ENCODE measurements at regions not wholly inside any gene's neighbourhood (a gene's known extent, or its start where the extent isn't known, plus 50 kb on each side); places are given as distances from the start of the nearest gene placed in this dataset.

GRCh38 chr5:143576711-143577484 lies 173.4 kb upstream of the NR3C1 start:
- peaks cover 0 to 2% of the 10 kb centered on the region in 2 donors for H3K36me3 Mint-ChIP-seq
- ATAC-seq (replicated peaks) (no peak), DNase-seq (no peak)
- no peak overlapping the region for H3K27ac Mint-ChIP-seq
- H3K4me1 Mint-ChIP-seq = peaks cover 23 to 29% of the 10 kb centered on the region in 2 donors
- peaks cover 0 to 5% of the 10 kb centered on the region in 2 donors for H3K27me3 Mint-ChIP-seq
- peaks cover 3 to 5% of the 10 kb centered on the region in 2 donors for H3K9me3 Mint-ChIP-seq
- no peak overlapping the region for H3K4me3 Mint-ChIP-seq

- Mint-ChIP-seq H3K4me3 (no peak overlapping the region), H3K36me3 (peaks cover 0 to 2% of the 10 kb centered on the region in 2 donors), H3K27ac (no peak overlapping the region), H3K9me3 (peaks cover 3 to 5% of the 10 kb centered on the region in 2 donors), H3K4me1 (peaks cover 14 to 33% of the 10 kb centered on the region in 2 donors), H3K27me3 (peaks cover 0 to 5% of the 10 kb centered on the region in 2 donors)
- no peak for DNase-seq
- ATAC-seq (replicated peaks) = peak; percentile 36 to 67
These were observed 171.8 kb upstream of the NR3C1 start for GRCh38 chr5:143575286-143575685.

- Mint-ChIP-seq H3K4me3 (no peak overlapping the region), H3K27me3 (peaks cover 0 to 5% of the 10 kb centered on the region in 2 donors), H3K36me3 (no peaks in the 10 kb centered on the region), H3K27ac (no peak overlapping the region), H3K9me3 (peaks cover 0 to 5% of the 10 kb centered on the region in 2 donors), H3K4me1 (peaks cover 17 to 40% of the 10 kb centered on the region in 2 donors)
- no peak for DNase-seq
- ATAC-seq (replicated peaks) = no peak
These were observed 170.8 kb upstream of the NR3C1 start for GRCh38 chr5:143574236-143574635.

GRCh38 chr5:143573568-143574170 lies 170.2 kb upstream of the NR3C1 start:
- Mint-ChIP-seq H3K4me1 (peaks cover 17 to 40% of the 10 kb centered on the region in 2 donors), H3K27ac (no peak overlapping the region), H3K36me3 (no peaks in the 10 kb centered on the region), H3K9me3 (peaks cover 0 to 5% of the 10 kb centered on the region in 2 donors), H3K27me3 (peaks cover 0 to 9% of the 10 kb centered on the region in 2 donors), H3K4me3 (no peak overlapping the region)
- ATAC-seq (replicated peaks) (peak; percentile 75 to 82), DNase-seq (no peak)

- DNase-seq (no peak), ATAC-seq (replicated peaks) (no peak)
- Mint-ChIP-seq H3K4me3 (no peak overlapping the region), H3K36me3 (no peaks in the 10 kb centered on the region), H3K4me1 (peaks cover 17 to 40% of the 10 kb centered on the region in 2 donors), H3K27ac (no peak overlapping the region), H3K27me3 (peaks cover 0 to 11% of the 10 kb centered on the region in 2 donors), H3K9me3 (peaks cover 0 to 5% of the 10 kb centered on the region in 2 donors)
These were observed 169.2 kb upstream of the NR3C1 start for GRCh38 chr5:143572671-143573070.

GRCh38 chr5:143571642-143572624 lies 168.4 kb upstream of the NR3C1 start:
- ATAC-seq (replicated peaks) = no peak
- DNase-seq = no peak
- no peak overlapping the region for H3K27ac Mint-ChIP-seq
- H3K4me3 Mint-ChIP-seq = no peak overlapping the region
- no peaks in the 10 kb centered on the region for H3K36me3 Mint-ChIP-seq
- peaks cover 17 to 40% of the 10 kb centered on the region in 2 donors for H3K4me1 Mint-ChIP-seq
- peaks cover 0 to 5% of the 10 kb centered on the region in 2 donors for H3K9me3 Mint-ChIP-seq
- peaks cover 0 to 11% of the 10 kb centered on the region in 2 donors for H3K27me3 Mint-ChIP-seq

GRCh38 chr5:143570989-143571388 lies 167.5 kb upstream of the NR3C1 start:
- ATAC-seq (replicated peaks) (no peak), DNase-seq (no peak)
- H3K4me1 Mint-ChIP-seq = peaks cover 17 to 40% of the 10 kb centered on the region in 2 donors
- no peaks in the 10 kb centered on the region for H3K36me3 Mint-ChIP-seq
- no peak overlapping the region for H3K4me3 Mint-ChIP-seq
- H3K27ac Mint-ChIP-seq = no peak overlapping the region
- peaks cover 0 to 11% of the 10 kb centered on the region in 2 donors for H3K27me3 Mint-ChIP-seq
- peaks cover 0 to 5% of the 10 kb centered on the region in 2 donors for H3K9me3 Mint-ChIP-seq

- Mint-ChIP-seq H3K27me3 (peaks cover 0 to 8% of the 10 kb centered on the region in 2 donors), H3K36me3 (no peaks in the 10 kb centered on the region), H3K9me3 (peaks cover 0 to 2% of the 10 kb centered on the region in 2 donors), H3K27ac (no peak overlapping the region), H3K4me1 (peaks cover 12 to 30% of the 10 kb centered on the region in 2 donors), H3K4me3 (no peak overlapping the region)
- DNase-seq = no peak
- peak; percentile 64 to 77 for ATAC-seq (replicated peaks)
These were observed 166.5 kb upstream of the NR3C1 start for GRCh38 chr5:143569722-143570567.

GRCh38 chr5:143569213-143569701 lies 165.8 kb upstream of the NR3C1 start:
- H3K27me3 Mint-ChIP-seq = peaks cover 0 to 6% of the 10 kb centered on the region in 2 donors
- peaks cover 7 to 30% of the 10 kb centered on the region in 2 donors for H3K4me1 Mint-ChIP-seq
- DNase-seq (no peak), ATAC-seq (replicated peaks) (no peak)
- H3K27ac Mint-ChIP-seq = no peak overlapping the region
- H3K9me3 Mint-ChIP-seq = no peaks in the 10 kb centered on the region
- H3K4me3 Mint-ChIP-seq = no peak overlapping the region
- H3K36me3 Mint-ChIP-seq = no peaks in the 10 kb centered on the region

- Mint-ChIP-seq H3K36me3 (no peaks in the 10 kb centered on the region), H3K27ac (no peak overlapping the region), H3K4me3 (no peak overlapping the region), H3K4me1 (peaks cover 9 to 35% of the 10 kb centered on the region in 2 donors), H3K27me3 (peaks cover 0 to 6% of the 10 kb centered on the region in 2 donors), H3K9me3 (no peaks in the 10 kb centered on the region)
- no peak for DNase-seq
- no peak for ATAC-seq (replicated peaks)
These were observed 164.4 kb upstream of the NR3C1 start for GRCh38 chr5:143567583-143568504.

GRCh38 chr5:143566139-143566538 lies 162.7 kb upstream of the NR3C1 start:
- no peak for DNase-seq
- H3K27ac Mint-ChIP-seq = peak overlapping the region; percentile 9
- peaks cover 17 to 42% of the 10 kb centered on the region in 2 donors for H3K4me1 Mint-ChIP-seq
- H3K36me3 Mint-ChIP-seq = no peaks in the 10 kb centered on the region
- H3K4me3 Mint-ChIP-seq = no peak overlapping the region
- ATAC-seq (replicated peaks) = no peak
- peaks cover 0 to 6% of the 10 kb centered on the region in 2 donors for H3K27me3 Mint-ChIP-seq
- no peaks in the 10 kb centered on the region for H3K9me3 Mint-ChIP-seq

- ATAC-seq (replicated peaks) (peak; percentile 99), DNase-seq (no peak)
- no peak overlapping the region for H3K27ac Mint-ChIP-seq
- H3K27me3 Mint-ChIP-seq = peaks cover 0 to 6% of the 10 kb centered on the region in 2 donors
- no peak overlapping the region for H3K4me3 Mint-ChIP-seq
- H3K4me1 Mint-ChIP-seq = peaks cover 16 to 32% of the 10 kb centered on the region in 2 donors
- H3K9me3 Mint-ChIP-seq = peaks cover 0 to 2% of the 10 kb centered on the region in 2 donors
- no peaks in the 10 kb centered on the region for H3K36me3 Mint-ChIP-seq
These were observed 160.9 kb upstream of the NR3C1 start for GRCh38 chr5:143564417-143564816.

Measured in stimulated activated naive B cell treated with anti-CD40 and anti-IgM and Interleukin-4, amounts not matched to agents 10 μg/mL and 1 μg/mL and 100 μg/mL, for 72 hours (primary cell).